NCI-H1436 treated with DMSO at 0.1 percent for 48 hours (cell line): ENCODE measurements at regions not wholly inside any gene's neighbourhood (a gene's known extent, or its start where the extent isn't known, plus 50 kb on each side); places are given as distances from the start of the nearest gene placed in this dataset.

Experiments used
- DNase-seq: peaks from one replicate; lab custom pipeline; 2025; lab: John Stamatoyannopoulos, UW

GRCh38 chr13:105307776-105308175, 1227.7 kb downstream of the EFNB2 start:
- no peak for DNase-seq

- DNase-seq: no peak
Observed at GRCh38 chr13:105297839-105298238, 1237.6 kb downstream of the EFNB2 start.

- no peak for DNase-seq
Observed at GRCh38 chr13:105291987-105292386, 1243.5 kb downstream of the EFNB2 start.

- DNase-seq: no peak
Observed at GRCh38 chr13:105290596-105290995, 1244.9 kb downstream of the EFNB2 start.

- no peak for DNase-seq
Observed at GRCh38 chr13:105285526-105285925, 1249.9 kb downstream of the EFNB2 start.

- no peak for DNase-seq
Observed at GRCh38 chr13:105282406-105283285, 1252.8 kb downstream of the EFNB2 start.

- DNase-seq: no peak
Observed at GRCh38 chr13:105278943-105279381, 1256.5 kb downstream of the EFNB2 start.

GRCh38 chr13:105276571-105276970, 1258.9 kb downstream of the EFNB2 start:
- DNase-seq: no peak

GRCh38 chr13:105273665-105274222, 1261.7 kb downstream of the EFNB2 start:
- no peak for DNase-seq

GRCh38 chr13:105272660-105273631, 1262.5 kb downstream of the EFNB2 start:
- no peak for DNase-seq

GRCh38 chr13:105266615-105267014, 1268.8 kb downstream of the EFNB2 start:
- no peak for DNase-seq

GRCh38 chr13:105262579-105262978, 1272.9 kb downstream of the EFNB2 start:
- no peak for DNase-seq

GRCh38 chr13:105259426-105259825, 1276.0 kb downstream of the EFNB2 start:
- no peak for DNase-seq

- DNase-seq: no peak
Observed at GRCh38 chr13:105255472-105255871, 1280.0 kb downstream of the EFNB2 start.

GRCh38 chr13:105251293-105251692, 1284.2 kb downstream of the EFNB2 start:
- DNase-seq: no peak

- no peak for DNase-seq
Observed at GRCh38 chr13:105247830-105248229, 1287.6 kb downstream of the EFNB2 start.

GRCh38 chr13:105240371-105240770, 1295.1 kb downstream of the EFNB2 start:
- no peak for DNase-seq

- no peak for DNase-seq
Observed at GRCh38 chr13:105232439-105232838, 1303.0 kb downstream of the EFNB2 start.

- DNase-seq: no peak
Observed at GRCh38 chr13:105232006-105232405, 1303.5 kb downstream of the EFNB2 start.

- no peak for DNase-seq
Observed at GRCh38 chr13:105231579-105231978, 1303.9 kb downstream of the EFNB2 start.

- no peak for DNase-seq
Observed at GRCh38 chr13:105220881-105221280, 1314.6 kb downstream of the EFNB2 start.

- no peak for DNase-seq
Observed at GRCh38 chr13:105220063-105220462, 1315.4 kb downstream of the EFNB2 start.
